ENCODE measurements at regions not wholly inside any gene's neighbourhood (a gene's known extent, or its start where the extent isn't known, plus 50 kb on each side); places are given as distances from the start of the nearest gene placed in this dataset.

- Histone ChIP-seq H3K4me3 (ENCODE audit: low read depth, low read length) (no peak overlapping the region), H3K27ac (ENCODE audit: low read depth, low read length) (no peak overlapping the region), H3K27me3 (ENCODE audit: control insufficient read depth, insufficient read depth, low read length) (no peaks in the 10 kb centered on the region), H3K9me3 (ENCODE audit: control insufficient read depth, insufficient read depth, low read length) (peaks cover 4% of the 10 kb centered on the region), H3K4me1 (ENCODE audit: control insufficient read depth, insufficient read depth, low read length) (no peaks in the 10 kb centered on the region), H3K36me3 (ENCODE audit: control insufficient read depth, insufficient read depth, low read length) (no peaks in the 10 kb centered on the region)
- DNase-seq (ENCODE audit: low read depth in 4 of 6, low spot score in 6 of 6) = no peak
- WGBS (ENCODE audit: insufficient coverage) = no CpG with 5 or more reads among the region's 1 CpG
Measured at GRCh38 chr14:51538973-51539372, 112.7 kb upstream of the FRMD6 start.

- H3K9me3 ChIP-seq (ENCODE audit: control insufficient read depth, insufficient read depth, low read length) = peaks cover 4% of the 10 kb centered on the region
- H3K4me1 ChIP-seq (ENCODE audit: control insufficient read depth, insufficient read depth, low read length) = no peaks in the 10 kb centered on the region
- peak overlapping the region; percentile 20 for H3K27ac ChIP-seq (ENCODE audit: low read depth, low read length)
- no CpG with 5 or more reads among the region's 1 CpG for WGBS (ENCODE audit: insufficient coverage)
- no peaks in the 10 kb centered on the region for H3K36me3 ChIP-seq (ENCODE audit: control insufficient read depth, insufficient read depth, low read length)
- no peaks in the 10 kb centered on the region for H3K27me3 ChIP-seq (ENCODE audit: control insufficient read depth, insufficient read depth, low read length)
- no peak for DNase-seq (ENCODE audit: low read depth in 4 of 6, low spot score in 6 of 6)
- H3K4me3 ChIP-seq (ENCODE audit: low read depth, low read length) = no peak overlapping the region
Measured at GRCh38 chr14:51539571-51540037, 112.1 kb upstream of the FRMD6 start.

GRCh38 chr14:51540364-51540763 is 111.3 kb upstream of the FRMD6 start:
- DNase-seq (ENCODE audit: low read depth in 4 of 6, low spot score in 6 of 6) = no peak
- Histone ChIP-seq H3K27me3 (ENCODE audit: control insufficient read depth, insufficient read depth, low read length) (no peaks in the 10 kb centered on the region), H3K4me1 (ENCODE audit: control insufficient read depth, insufficient read depth, low read length) (no peaks in the 10 kb centered on the region), H3K36me3 (ENCODE audit: control insufficient read depth, insufficient read depth, low read length) (no peaks in the 10 kb centered on the region), H3K9me3 (ENCODE audit: control insufficient read depth, insufficient read depth, low read length) (peaks cover 1% of the 10 kb centered on the region), H3K4me3 (ENCODE audit: low read depth, low read length) (no peak overlapping the region), H3K27ac (ENCODE audit: low read depth, low read length) (peak overlapping the region; percentile 20)
- WGBS (ENCODE audit: insufficient coverage) = 95% methylated on average over 3 of the region's 3 CpGs

- Histone ChIP-seq H3K9me3 (ENCODE audit: control insufficient read depth, insufficient read depth, low read length) (no peaks in the 10 kb centered on the region), H3K27ac (ENCODE audit: low read depth, low read length) (no peak overlapping the region), H3K4me3 (ENCODE audit: low read depth, low read length) (no peak overlapping the region), H3K4me1 (ENCODE audit: control insufficient read depth, insufficient read depth, low read length) (no peaks in the 10 kb centered on the region), H3K27me3 (ENCODE audit: control insufficient read depth, insufficient read depth, low read length) (no peaks in the 10 kb centered on the region), H3K36me3 (ENCODE audit: control insufficient read depth, insufficient read depth, low read length) (no peaks in the 10 kb centered on the region)
- no peak for DNase-seq (ENCODE audit: low read depth in 4 of 6, low spot score in 6 of 6)
- WGBS (ENCODE audit: insufficient coverage) = no CpG with 5 or more reads among the region's 4 CpGs
Measured at GRCh38 chr14:51544471-51544870, 107.2 kb upstream of the FRMD6 start.

- H3K27me3 ChIP-seq (ENCODE audit: control insufficient read depth, insufficient read depth, low read length) = no peaks in the 10 kb centered on the region
- no peak overlapping the region for H3K4me3 ChIP-seq (ENCODE audit: low read depth, low read length)
- H3K27ac ChIP-seq (ENCODE audit: low read depth, low read length) = no peak overlapping the region
- DNase-seq (ENCODE audit: low read depth in 4 of 6, low spot score in 6 of 6) = no peak
- H3K4me1 ChIP-seq (ENCODE audit: control insufficient read depth, insufficient read depth, low read length) = no peaks in the 10 kb centered on the region
- no CpG with 5 or more reads among the region's 3 CpGs for WGBS (ENCODE audit: insufficient coverage)
- no peaks in the 10 kb centered on the region for H3K36me3 ChIP-seq (ENCODE audit: control insufficient read depth, insufficient read depth, low read length)
- H3K9me3 ChIP-seq (ENCODE audit: control insufficient read depth, insufficient read depth, low read length) = no peaks in the 10 kb centered on the region
Measured at GRCh38 chr14:51544901-51545300, 106.8 kb upstream of the FRMD6 start.

GRCh38 chr14:51545396-51545795 is 106.3 kb upstream of the FRMD6 start:
- Histone ChIP-seq H3K36me3 (ENCODE audit: control insufficient read depth, insufficient read depth, low read length) (no peaks in the 10 kb centered on the region), H3K27ac (ENCODE audit: low read depth, low read length) (no peak overlapping the region), H3K4me1 (ENCODE audit: control insufficient read depth, insufficient read depth, low read length) (no peaks in the 10 kb centered on the region), H3K4me3 (ENCODE audit: low read depth, low read length) (no peak overlapping the region), H3K9me3 (ENCODE audit: control insufficient read depth, insufficient read depth, low read length) (no peaks in the 10 kb centered on the region), H3K27me3 (ENCODE audit: control insufficient read depth, insufficient read depth, low read length) (no peaks in the 10 kb centered on the region)
- DNase-seq (ENCODE audit: low read depth in 4 of 6, low spot score in 6 of 6) = no peak
- WGBS (ENCODE audit: insufficient coverage) = 80% methylated on average over 1 of the region's 3 CpGs

- no peaks in the 10 kb centered on the region for H3K27me3 ChIP-seq (ENCODE audit: control insufficient read depth, insufficient read depth, low read length)
- no peak for DNase-seq (ENCODE audit: low read depth in 4 of 6, low spot score in 6 of 6)
- H3K4me3 ChIP-seq (ENCODE audit: low read depth, low read length) = no peak overlapping the region
- no peak overlapping the region for H3K27ac ChIP-seq (ENCODE audit: low read depth, low read length)
- no peaks in the 10 kb centered on the region for H3K9me3 ChIP-seq (ENCODE audit: control insufficient read depth, insufficient read depth, low read length)
- WGBS (ENCODE audit: insufficient coverage) = no CpG with 5 or more reads among the region's 2 CpGs
- H3K4me1 ChIP-seq (ENCODE audit: control insufficient read depth, insufficient read depth, low read length) = no peaks in the 10 kb centered on the region
- H3K36me3 ChIP-seq (ENCODE audit: control insufficient read depth, insufficient read depth, low read length) = no peaks in the 10 kb centered on the region
Measured at GRCh38 chr14:51546099-51546498, 105.6 kb upstream of the FRMD6 start.

- Histone ChIP-seq H3K27ac (ENCODE audit: low read depth, low read length) (peak overlapping the region; percentile 37), H3K36me3 (ENCODE audit: control insufficient read depth, insufficient read depth, low read length) (no peaks in the 10 kb centered on the region), H3K27me3 (ENCODE audit: control insufficient read depth, insufficient read depth, low read length) (no peaks in the 10 kb centered on the region), H3K9me3 (ENCODE audit: control insufficient read depth, insufficient read depth, low read length) (no peaks in the 10 kb centered on the region), H3K4me1 (ENCODE audit: control insufficient read depth, insufficient read depth, low read length) (no peaks in the 10 kb centered on the region), H3K4me3 (ENCODE audit: low read depth, low read length) (no peak overlapping the region)
- no CpG with 5 or more reads among the region's 2 CpGs for WGBS (ENCODE audit: insufficient coverage)
- no peak for DNase-seq (ENCODE audit: low read depth in 4 of 6, low spot score in 6 of 6)
Measured at GRCh38 chr14:51546603-51547258, 105.0 kb upstream of the FRMD6 start.

- no peaks in the 10 kb centered on the region for H3K27me3 ChIP-seq (ENCODE audit: control insufficient read depth, insufficient read depth, low read length)
- H3K4me3 ChIP-seq (ENCODE audit: low read depth, low read length) = no peak overlapping the region
- no peaks in the 10 kb centered on the region for H3K9me3 ChIP-seq (ENCODE audit: control insufficient read depth, insufficient read depth, low read length)
- whole genome bisulfite sequencing (ENCODE audit: insufficient coverage) = 60% methylated on average over 1 of the region's 3 CpGs
- H3K4me1 ChIP-seq (ENCODE audit: control insufficient read depth, insufficient read depth, low read length) = no peaks in the 10 kb centered on the region
- no peaks in the 10 kb centered on the region for H3K36me3 ChIP-seq (ENCODE audit: control insufficient read depth, insufficient read depth, low read length)
- no peak overlapping the region for H3K27ac ChIP-seq (ENCODE audit: low read depth, low read length)
- DNase-seq (ENCODE audit: low read depth in 4 of 6, low spot score in 6 of 6) = peak in 2 of 6 donors; percentile 31 to 80
Measured at GRCh38 chr14:51547260-51547659, 104.5 kb upstream of the FRMD6 start.

- no peak overlapping the region for H3K27ac ChIP-seq (ENCODE audit: low read depth, low read length)
- no peaks in the 10 kb centered on the region for H3K4me1 ChIP-seq (ENCODE audit: control insufficient read depth, insufficient read depth, low read length)
- H3K27me3 ChIP-seq (ENCODE audit: control insufficient read depth, insufficient read depth, low read length) = no peaks in the 10 kb centered on the region
- H3K4me3 ChIP-seq (ENCODE audit: low read depth, low read length) = no peak overlapping the region
- H3K9me3 ChIP-seq (ENCODE audit: control insufficient read depth, insufficient read depth, low read length) = no peaks in the 10 kb centered on the region
- no peaks in the 10 kb centered on the region for H3K36me3 ChIP-seq (ENCODE audit: control insufficient read depth, insufficient read depth, low read length)
- DNase-seq (ENCODE audit: low read depth in 4 of 6, low spot score in 6 of 6) = no peak
- no CpG with 5 or more reads among the region's 2 CpGs for WGBS (ENCODE audit: insufficient coverage)
Measured at GRCh38 chr14:51547701-51548100, 104.0 kb upstream of the FRMD6 start.

All from spinal cord (tissue), 9 donors.